ENCODE measurements at regions not wholly inside any gene's neighbourhood (a gene's known extent, or its start where the extent isn't known, plus 50 kb on each side); places are given as distances from the start of the nearest gene placed in this dataset.

DNA sequence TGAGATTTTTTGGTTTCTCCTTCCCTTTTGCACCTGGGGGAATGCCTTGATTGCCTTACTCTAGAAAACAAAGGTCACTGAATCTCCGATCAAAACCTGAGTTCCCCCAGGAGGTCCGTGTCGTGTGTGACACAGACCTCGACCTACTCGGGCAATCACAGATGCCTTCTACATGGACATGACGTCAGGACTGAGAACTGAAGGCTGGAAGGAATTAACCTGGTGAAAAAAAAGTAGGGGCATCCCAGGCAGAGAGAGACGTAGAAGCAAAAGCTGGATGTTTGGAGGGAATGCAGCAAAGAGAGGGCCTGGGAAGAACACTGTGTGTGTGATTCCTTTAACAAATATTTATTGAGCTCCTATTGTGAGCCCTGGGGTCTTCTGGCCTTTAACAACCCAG, 178.0 kb downstream of the PRDM2 start:
- no peak for DNase-seq (ENCODE audit: extremely low read depth, low read depth)
- TF ChIP-seq, protein P1, sequence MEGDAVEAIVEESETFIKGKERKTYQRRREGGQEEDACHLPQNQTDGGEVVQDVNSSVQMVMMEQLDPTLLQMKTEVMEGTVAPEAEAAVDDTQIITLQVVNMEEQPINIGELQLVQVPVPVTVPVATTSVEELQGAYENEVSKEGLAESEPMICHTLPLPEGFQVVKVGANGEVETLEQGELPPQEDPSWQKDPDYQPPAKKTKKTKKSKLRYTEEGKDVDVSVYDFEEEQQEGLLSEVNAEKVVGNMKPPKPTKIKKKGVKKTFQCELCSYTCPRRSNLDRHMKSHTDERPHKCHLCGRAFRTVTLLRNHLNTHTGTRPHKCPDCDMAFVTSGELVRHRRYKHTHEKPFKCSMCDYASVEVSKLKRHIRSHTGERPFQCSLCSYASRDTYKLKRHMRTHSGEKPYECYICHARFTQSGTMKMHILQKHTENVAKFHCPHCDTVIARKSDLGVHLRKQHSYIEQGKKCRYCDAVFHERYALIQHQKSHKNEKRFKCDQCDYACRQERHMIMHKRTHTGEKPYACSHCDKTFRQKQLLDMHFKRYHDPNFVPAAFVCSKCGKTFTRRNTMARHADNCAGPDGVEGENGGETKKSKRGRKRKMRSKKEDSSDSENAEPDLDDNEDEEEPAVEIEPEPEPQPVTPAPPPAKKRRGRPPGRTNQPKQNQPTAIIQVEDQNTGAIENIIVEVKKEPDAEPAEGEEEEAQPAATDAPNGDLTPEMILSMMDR (IDR thresholded peaks at IDR 0.05; ENCODE audit: low read depth, low read length, missing control alignments), result no peak
- H3K4me3 ChIP-seq (replicated peaks; ENCODE audit: low read depth, low read length), result no peak overlapping the region

DNA sequence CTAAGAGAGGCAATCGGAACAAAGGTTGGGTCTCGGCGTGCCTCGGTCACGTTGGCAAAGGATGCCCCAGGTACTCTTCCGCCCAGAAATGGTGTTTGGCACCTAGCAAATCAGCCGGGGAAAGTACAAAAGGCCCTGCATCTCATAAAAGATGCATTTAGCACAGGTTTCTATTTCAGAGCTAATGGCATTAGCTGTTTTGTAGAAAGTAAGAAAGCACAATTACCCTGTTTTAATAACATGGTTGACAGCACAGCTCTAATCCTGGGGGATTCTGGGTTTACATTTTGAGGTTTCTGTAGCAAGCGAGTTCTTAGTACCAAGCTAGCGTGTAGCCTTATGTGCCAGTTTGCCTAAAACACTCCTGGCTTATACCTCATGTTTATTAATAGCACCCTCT, 178.5 kb downstream of the PRDM2 start:
- DNase-seq (ENCODE audit: extremely low read depth, low read depth), result no peak
- H3K4me3 ChIP-seq (replicated peaks; ENCODE audit: low read depth, low read length), result no peak overlapping the region
- TF ChIP-seq, protein P1 (IDR thresholded peaks at IDR 0.05; ENCODE audit: low read depth, low read length, missing control alignments), result no peak

DNA sequence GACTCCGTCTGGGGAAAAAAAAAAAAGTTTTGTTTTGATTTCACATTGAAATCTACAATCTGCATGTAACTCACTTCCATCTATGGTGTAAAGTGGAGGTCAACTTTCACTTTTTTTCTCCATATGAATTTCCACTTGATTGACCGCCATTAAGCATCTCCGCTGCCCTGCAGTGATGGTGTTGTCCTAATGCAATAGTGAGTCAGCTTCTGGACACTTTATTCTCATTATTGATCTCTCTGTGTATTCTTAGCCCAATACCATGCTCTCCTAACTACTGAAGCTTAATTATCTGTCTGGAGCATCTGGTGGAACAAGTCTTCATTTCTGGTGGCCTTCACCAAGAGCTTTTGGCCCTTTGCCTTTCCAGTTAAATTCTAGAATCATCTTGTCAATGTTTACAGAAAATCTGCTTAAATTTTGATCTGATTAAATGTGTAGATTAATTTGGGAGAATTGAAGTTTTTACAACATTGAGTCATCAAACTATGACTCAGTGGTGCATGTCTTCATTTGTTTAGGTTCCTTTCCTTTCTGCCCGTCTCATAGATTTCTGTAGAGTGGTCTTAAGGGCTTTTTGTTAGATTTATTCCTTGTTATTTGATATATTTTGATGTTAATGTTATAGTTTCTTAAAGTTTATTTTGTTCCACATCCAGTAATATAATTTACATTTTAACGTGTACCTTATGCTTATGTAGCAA, 181.5 kb downstream of the PRDM2 start:
- TF ChIP-seq, protein P1 (IDR thresholded peaks at IDR 0.05; ENCODE audit: low read depth, low read length, missing control alignments), result no peak
- DNase-seq (ENCODE audit: extremely low read depth, low read depth), result no peak
- H3K4me3 ChIP-seq (replicated peaks; ENCODE audit: low read depth, low read length), result no peak overlapping the region

DNA sequence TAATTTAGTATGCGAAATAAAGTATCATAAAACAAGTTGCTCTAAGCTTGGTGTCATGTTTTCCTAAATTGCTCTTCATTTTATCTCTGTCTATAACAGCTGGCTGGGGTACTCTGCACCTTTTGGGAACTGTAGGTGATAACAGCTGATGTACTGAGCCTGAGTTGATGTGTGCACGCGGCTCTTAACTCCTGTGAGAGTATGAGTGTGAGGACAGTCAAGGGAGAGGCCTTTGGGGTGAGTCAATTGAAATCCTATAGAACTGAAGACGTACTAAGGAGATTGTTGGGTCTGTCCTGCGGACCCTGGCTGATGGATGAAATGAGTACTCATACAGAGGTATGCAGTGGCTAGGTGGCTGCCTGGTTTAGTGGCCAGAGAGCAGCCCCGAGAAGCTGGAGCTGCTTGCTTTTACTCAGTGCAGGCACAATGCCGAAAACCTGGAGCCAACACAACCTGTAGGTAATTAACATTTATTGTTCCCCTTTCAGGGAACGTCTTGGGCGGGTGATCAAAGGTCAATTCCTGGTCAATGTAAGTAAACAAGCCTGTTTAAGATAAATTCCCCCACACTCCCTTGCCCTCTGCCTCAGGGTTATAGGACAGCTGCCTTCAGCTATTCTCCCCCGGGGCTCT, 188.5 kb downstream of the PRDM2 start:
- TF ChIP-seq, protein P1 (IDR thresholded peaks at IDR 0.05; ENCODE audit: low read depth, low read length, missing control alignments), result no peak
- H3K4me3 ChIP-seq (replicated peaks; ENCODE audit: low read depth, low read length), result no peak overlapping the region
- no peak for DNase-seq (ENCODE audit: extremely low read depth, low read depth)

DNA sequence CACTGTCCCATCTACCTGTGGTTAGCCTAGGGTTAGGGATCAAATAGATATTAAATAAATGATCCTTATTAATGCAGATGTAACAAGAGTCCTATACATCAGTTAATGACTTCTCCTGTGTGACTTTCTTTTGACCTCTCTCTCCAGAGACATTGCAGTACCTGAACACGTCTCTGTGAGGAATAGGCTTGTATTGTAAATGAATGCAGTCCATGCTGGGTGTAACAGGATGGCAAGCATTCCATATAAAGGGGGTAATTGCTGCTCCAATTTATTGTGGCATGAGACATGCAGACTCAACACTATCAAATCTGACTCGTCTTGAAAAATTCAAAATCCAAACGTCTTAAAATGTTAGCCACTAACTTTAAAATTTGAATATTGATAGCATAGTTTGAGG, 189.5 kb downstream of the PRDM2 start:
- TF ChIP-seq, protein P1 (IDR thresholded peaks at IDR 0.05; ENCODE audit: low read depth, low read length, missing control alignments), result no peak
- DNase-seq (ENCODE audit: extremely low read depth, low read depth), result no peak
- H3K4me3 ChIP-seq (replicated peaks; ENCODE audit: low read depth, low read length), result no peak overlapping the region

DNA sequence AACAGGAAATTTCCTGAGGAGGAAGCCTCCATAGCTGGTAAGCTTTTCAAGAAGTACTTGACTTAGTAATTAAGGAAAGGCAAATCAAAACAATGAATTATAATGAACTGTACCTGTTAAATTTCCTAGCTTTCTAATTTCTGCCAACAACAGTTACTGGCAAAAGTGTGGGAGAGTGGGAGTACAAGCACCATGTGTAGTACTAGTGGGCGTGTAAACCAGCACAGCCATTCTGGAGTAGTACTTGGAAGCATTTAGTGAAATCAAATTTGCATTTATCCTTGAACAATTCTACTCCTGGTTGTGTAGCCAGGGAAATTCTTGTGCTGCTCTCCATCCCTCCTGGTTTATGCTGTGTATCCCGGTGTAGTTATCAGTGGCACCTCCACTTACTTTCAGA, 190.8 kb downstream of the PRDM2 start:
- TF ChIP-seq, protein P1 (IDR thresholded peaks at IDR 0.05; ENCODE audit: low read depth, low read length, missing control alignments), result no peak
- H3K4me3 ChIP-seq (replicated peaks; ENCODE audit: low read depth, low read length), result no peak overlapping the region
- no peak for DNase-seq (ENCODE audit: extremely low read depth, low read depth)
